T-helper 1 cell treated with Interleukin-12 subunit alpha and Interleukin-12 subunit beta and Interleukin-4 antibody, amounts not matched to agents 30 ng/mL and 1 ng/mL, for 36 hours (primary cell): ENCODE measurements at regions not wholly inside any gene's neighbourhood (a gene's known extent, or its start where the extent isn't known, plus 50 kb on each side); places are given as distances from the start of the nearest gene placed in this dataset.
"Not testable (repeated sequence)": the region's sequence is repeated elsewhere in the genome, so short reads cannot be mapped to it uniquely, and the experiment has no call there.

Experiments
- intact Hi-C: fragments of 100-400 bp; cut with micrococcal nuclease; formaldehyde crosslinking; loops from one replicate; pipeline ENCODE4 v1.15.1; 2024

- intact Hi-C loops = no loop called here
These were observed 254.8 kb downstream of the MYCN start for GRCh38 chr2:16194931-16195680.

- intact Hi-C loops = no loop called here
These were observed 254.2 kb downstream of the MYCN start for GRCh38 chr2:16194530-16194929.

GRCh38 chr2:16194096-16194390 lies 253.7 kb downstream of the MYCN start:
- intact Hi-C loops = no loop called here

GRCh38 chr2:16192416-16193216 lies 252.3 kb downstream of the MYCN start:
- intact Hi-C loops = no loop called here

- intact Hi-C loops = no loop called here
These were observed 251.3 kb downstream of the MYCN start for GRCh38 chr2:16191431-16192200.

- intact Hi-C loops = no loop called here
These were observed 250.3 kb downstream of the MYCN start for GRCh38 chr2:16190446-16191270.

- intact Hi-C loops = no loop called here
These were observed 249.4 kb downstream of the MYCN start for GRCh38 chr2:16189836-16190160.

GRCh38 chr2:16189029-16189835 lies 248.9 kb downstream of the MYCN start:
- intact Hi-C loops = no loop called here

GRCh38 chr2:16188261-16188890 lies 248.0 kb downstream of the MYCN start:
- intact Hi-C loops = no loop called here

GRCh38 chr2:16187482-16187817 lies 247.1 kb downstream of the MYCN start:
- intact Hi-C loops = no loop called here

GRCh38 chr2:16186661-16187481 lies 246.5 kb downstream of the MYCN start:
- intact Hi-C loops = no loop called here

- intact Hi-C loops = no loop called here
These were observed 245.5 kb downstream of the MYCN start for GRCh38 chr2:16185801-16186272.

GRCh38 chr2:16184945-16185660 lies 244.8 kb downstream of the MYCN start:
- intact Hi-C loops = no loop called here

GRCh38 chr2:16184341-16184890 lies 244.1 kb downstream of the MYCN start:
- intact Hi-C loops = no loop called here

- intact Hi-C loops = no loop called here
These were observed 243.0 kb downstream of the MYCN start for GRCh38 chr2:16183345-16183744.

- intact Hi-C loops = no loop called here
These were observed 242.5 kb downstream of the MYCN start for GRCh38 chr2:16182841-16183240.

- intact Hi-C loops = not testable (repeated sequence)
These were observed 242.0 kb downstream of the MYCN start for GRCh38 chr2:16182311-16182815.

GRCh38 chr2:16181741-16182090 lies 241.4 kb downstream of the MYCN start:
- intact Hi-C loops = no loop called here
